ENCODE measurements at regions not wholly inside any gene's neighbourhood (a gene's known extent, or its start where the extent isn't known, plus 50 kb on each side); places are given as distances from the start of the nearest gene placed in this dataset.

DNA sequence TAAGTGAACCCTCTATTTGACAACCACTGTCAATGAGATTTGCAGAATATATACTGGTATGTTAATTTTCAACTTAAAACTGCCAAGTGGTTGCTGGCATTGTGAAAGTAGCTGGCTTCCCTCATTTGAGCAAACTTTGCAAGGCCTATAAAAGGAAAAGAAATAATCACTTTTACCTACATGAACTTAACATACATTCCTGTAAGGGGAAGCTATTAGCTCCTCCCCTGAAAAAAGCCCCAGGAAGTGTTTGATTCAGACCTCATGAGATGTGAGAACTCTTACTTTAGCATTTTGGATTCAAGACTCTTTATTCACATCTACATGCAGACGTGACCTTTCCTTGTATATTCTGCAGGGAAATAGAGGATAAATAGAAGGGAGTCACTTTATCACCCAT lies 175.6 kb downstream of the OTUD1 start:
- CTCF ChIA-PET (ENCODE audit: unreplicated experiment): no interaction called here
- POLR2A ChIA-PET: no interaction called here
- TF ChIP-seq, protein P1, sequence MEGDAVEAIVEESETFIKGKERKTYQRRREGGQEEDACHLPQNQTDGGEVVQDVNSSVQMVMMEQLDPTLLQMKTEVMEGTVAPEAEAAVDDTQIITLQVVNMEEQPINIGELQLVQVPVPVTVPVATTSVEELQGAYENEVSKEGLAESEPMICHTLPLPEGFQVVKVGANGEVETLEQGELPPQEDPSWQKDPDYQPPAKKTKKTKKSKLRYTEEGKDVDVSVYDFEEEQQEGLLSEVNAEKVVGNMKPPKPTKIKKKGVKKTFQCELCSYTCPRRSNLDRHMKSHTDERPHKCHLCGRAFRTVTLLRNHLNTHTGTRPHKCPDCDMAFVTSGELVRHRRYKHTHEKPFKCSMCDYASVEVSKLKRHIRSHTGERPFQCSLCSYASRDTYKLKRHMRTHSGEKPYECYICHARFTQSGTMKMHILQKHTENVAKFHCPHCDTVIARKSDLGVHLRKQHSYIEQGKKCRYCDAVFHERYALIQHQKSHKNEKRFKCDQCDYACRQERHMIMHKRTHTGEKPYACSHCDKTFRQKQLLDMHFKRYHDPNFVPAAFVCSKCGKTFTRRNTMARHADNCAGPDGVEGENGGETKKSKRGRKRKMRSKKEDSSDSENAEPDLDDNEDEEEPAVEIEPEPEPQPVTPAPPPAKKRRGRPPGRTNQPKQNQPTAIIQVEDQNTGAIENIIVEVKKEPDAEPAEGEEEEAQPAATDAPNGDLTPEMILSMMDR (conservative IDR thresholded peaks at IDR 0.05; ENCODE audit: low read length): no peak
- TF ChIP-seq EZH2phosphoT487 (IDR thresholded peaks at IDR 0.05; ENCODE audit: borderline replicate concordance, low read depth, low read length): no peak
- no peak overlapping the region for H3K27ac ChIP-seq (ENCODE audit: low read depth, low read length, poor library complexity, severe bottlenecking)
- BruUV-seq (replicated peaks): no TSS peak
- intact Hi-C loops (cut with micrococcal nuclease; ENCODE audit: unreplicated experiment): no loop called here
- H4K20me1 ChIP-seq (ENCODE audit: insufficient read depth, low read length): no peaks in the 10 kb centered on the region
- H3K9me3 ChIP-seq (ENCODE audit: low read length): no peaks in the 10 kb centered on the region
- no peak overlapping the region for H3K4me2 ChIP-seq (ENCODE audit: low read length)
- H3K4me1 ChIP-seq (ENCODE audit: insufficient read depth, low read length, poor library complexity, severe bottlenecking): no peaks in the 10 kb centered on the region
- no peaks in the 10 kb centered on the region for H3K9me2 ChIP-seq (ENCODE audit: insufficient read depth, low read length)
- H3K79me2 ChIP-seq (ENCODE audit: insufficient read depth, low read depth, low read length): no peaks in the 10 kb centered on the region
- no peaks in the 10 kb centered on the region for H3K36me3 ChIP-seq (ENCODE audit: insufficient read depth, low read length)
- no peak overlapping the region for H3K4me3 ChIP-seq (ENCODE audit: low read depth, low read length, poor library complexity, severe bottlenecking)
- DNase-seq (ENCODE audit: low spot score): no peak
- no peak overlapping the region for H2AFZ ChIP-seq (ENCODE audit: low read length)

DNA sequence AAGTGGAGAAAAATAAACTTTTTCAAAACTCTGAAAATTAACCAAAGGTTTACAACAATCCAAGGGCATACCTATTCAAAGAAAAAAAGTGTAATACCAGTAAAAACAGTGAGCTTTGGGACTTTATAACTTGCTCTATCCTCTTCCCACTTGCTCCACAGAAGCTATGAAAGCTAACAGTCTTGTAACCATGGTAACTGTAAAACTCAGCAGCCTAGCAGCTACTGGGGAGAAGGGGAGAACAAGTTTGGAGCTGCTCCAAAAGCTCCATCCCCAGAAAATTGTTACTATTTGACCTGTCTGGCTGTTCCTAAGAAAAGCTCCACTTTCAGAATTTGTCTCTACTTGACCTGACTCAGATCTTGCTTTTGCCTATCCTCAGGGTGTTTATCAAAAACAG lies 191.5 kb downstream of the OTUD1 start:
- H3K9me3 ChIP-seq (ENCODE audit: low read length): no peaks in the 10 kb centered on the region
- H3K27ac ChIP-seq (ENCODE audit: low read depth, low read length, poor library complexity, severe bottlenecking): no peak overlapping the region
- DNase-seq (ENCODE audit: low spot score): no peak
- intact Hi-C loops (cut with micrococcal nuclease; ENCODE audit: unreplicated experiment): no loop called here
- H3K79me2 ChIP-seq (ENCODE audit: insufficient read depth, low read depth, low read length): no peaks in the 10 kb centered on the region
- H3K4me1 ChIP-seq (ENCODE audit: insufficient read depth, low read length, poor library complexity, severe bottlenecking): no peaks in the 10 kb centered on the region
- H2AFZ ChIP-seq (ENCODE audit: low read length): no peak overlapping the region
- no peaks in the 10 kb centered on the region for H3K9me2 ChIP-seq (ENCODE audit: insufficient read depth, low read length)
- ChIA-PET CTCF (ENCODE audit: unreplicated experiment) (no interaction called here), POLR2A (interaction anchor here (1.0 kb wide), 1 partner anchor 10 kb away, joined by 3 read pairs; no protein-coding TSS in a partner anchor)
- H4K20me1 ChIP-seq (ENCODE audit: insufficient read depth, low read length): no peaks in the 10 kb centered on the region
- no peak overlapping the region for H3K4me2 ChIP-seq (ENCODE audit: low read length)
- H3K36me3 ChIP-seq (ENCODE audit: insufficient read depth, low read length): no peaks in the 10 kb centered on the region
- BruUV-seq (replicated peaks): no TSS peak
- no peak overlapping the region for H3K4me3 ChIP-seq (ENCODE audit: low read depth, low read length, poor library complexity, severe bottlenecking)
- TF ChIP-seq EZH2phosphoT487 (IDR thresholded peaks at IDR 0.05; ENCODE audit: borderline replicate concordance, low read depth, low read length): no peak
- TF ChIP-seq, protein P1 (conservative IDR thresholded peaks at IDR 0.05; ENCODE audit: low read length): no peak

DNA sequence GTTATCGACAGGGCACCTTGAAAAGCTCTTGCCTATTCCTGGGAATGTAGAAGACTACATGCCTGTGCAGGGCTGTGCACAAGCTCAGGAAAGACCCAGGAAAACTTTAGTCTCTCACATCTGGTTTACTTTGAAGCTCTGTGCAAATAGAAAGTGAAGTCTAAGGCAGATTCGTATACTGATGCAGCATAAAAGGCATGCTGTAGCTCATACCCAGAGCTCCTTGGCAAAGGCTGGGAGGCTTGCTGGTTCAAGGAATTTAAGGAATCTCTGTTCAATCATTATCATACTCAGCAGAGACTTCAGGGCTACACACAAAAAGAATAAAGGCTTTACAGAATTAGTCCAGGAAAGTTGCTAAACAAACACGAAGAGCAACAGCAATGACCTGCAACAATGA lies 192.0 kb downstream of the OTUD1 start:
- H3K9me3 ChIP-seq (ENCODE audit: low read length): no peaks in the 10 kb centered on the region
- H3K27ac ChIP-seq (ENCODE audit: low read depth, low read length, poor library complexity, severe bottlenecking): no peak overlapping the region
- H3K4me1 ChIP-seq (ENCODE audit: insufficient read depth, low read length, poor library complexity, severe bottlenecking): no peaks in the 10 kb centered on the region
- H2AFZ ChIP-seq (ENCODE audit: low read length): no peak overlapping the region
- TF ChIP-seq, protein P1 (conservative IDR thresholded peaks at IDR 0.05; ENCODE audit: low read length): no peak
- no peak for TF ChIP-seq EZH2phosphoT487 (IDR thresholded peaks at IDR 0.05; ENCODE audit: borderline replicate concordance, low read depth, low read length)
- no peaks in the 10 kb centered on the region for H3K79me2 ChIP-seq (ENCODE audit: insufficient read depth, low read depth, low read length)
- H3K9me2 ChIP-seq (ENCODE audit: insufficient read depth, low read length): no peaks in the 10 kb centered on the region
- H3K36me3 ChIP-seq (ENCODE audit: insufficient read depth, low read length): no peaks in the 10 kb centered on the region
- H3K4me3 ChIP-seq (ENCODE audit: low read depth, low read length, poor library complexity, severe bottlenecking): no peak overlapping the region
- CTCF ChIA-PET (ENCODE audit: unreplicated experiment): no interaction called here
- no peaks in the 10 kb centered on the region for H4K20me1 ChIP-seq (ENCODE audit: insufficient read depth, low read length)
- no TSS peak for BruUV-seq (replicated peaks)
- intact Hi-C loops (cut with micrococcal nuclease; ENCODE audit: unreplicated experiment): no loop called here
- H3K4me2 ChIP-seq (ENCODE audit: low read length): no peak overlapping the region
- POLR2A ChIA-PET: interaction anchor here (1.0 kb wide), 1 partner anchor 11 kb away, joined by 3 read pairs; no protein-coding TSS in a partner anchor
- DNase-seq (ENCODE audit: low spot score): no peak

Measured in OCI-LY7 (cell line).